T-helper 2 cell (primary cell): ENCODE measurements at regions not wholly inside any gene's neighbourhood (a gene's known extent, or its start where the extent isn't known, plus 50 kb on each side); places are given as distances from the start of the nearest gene placed in this dataset.

Experiments
- DNase-seq, 5 experiments: peaks; one replicate each; pipeline versions ENCODE4 v3.0.0 to v3.0.0-alpha.2; 2012 to 2022

GRCh38 chr2:4604767-4605166 lies 901.4 kb downstream of the DCDC2C start:
- DNase-seq, result no peak

- DNase-seq, result no peak
Observed at GRCh38 chr2:4618141-4618540, 914.8 kb downstream of the DCDC2C start.

- DNase-seq, result no peak
Observed at GRCh38 chr2:4618630-4619228, 915.4 kb downstream of the DCDC2C start.

- DNase-seq, result no peak
Observed at GRCh38 chr2:4628998-4629501, 925.7 kb downstream of the DCDC2C start.

- DNase-seq, result no peak
Observed at GRCh38 chr2:4635289-4635688, 931.9 kb downstream of the DCDC2C start.

- no peak for DNase-seq
Observed at GRCh38 chr2:4653991-4654390, 950.6 kb downstream of the DCDC2C start.

- DNase-seq, result no peak
Observed at GRCh38 chr2:4656326-4656725, 953.0 kb downstream of the DCDC2C start.

- no peak for DNase-seq
Observed at GRCh38 chr2:4662161-4662779, 958.9 kb downstream of the DCDC2C start.

GRCh38 chr2:4668381-4668780 lies 965.0 kb downstream of the DCDC2C start:
- no peak for DNase-seq

- no peak for DNase-seq
Observed at GRCh38 chr2:4670331-4670730, 967.0 kb downstream of the DCDC2C start.

GRCh38 chr2:4673025-4673489 lies 969.7 kb downstream of the DCDC2C start:
- DNase-seq, result peak in 1 of 5 experiments; percentile 50

GRCh38 chr2:4674007-4674406 lies 970.6 kb downstream of the DCDC2C start:
- peak in 1 of 5 experiments; percentile 28 for DNase-seq

- DNase-seq, result no peak
Observed at GRCh38 chr2:4675295-4675694, 971.9 kb downstream of the DCDC2C start.

- no peak for DNase-seq
Observed at GRCh38 chr2:4678927-4679326, 975.6 kb downstream of the DCDC2C start.

GRCh38 chr2:4679391-4679790 lies 976.0 kb downstream of the DCDC2C start:
- DNase-seq, result no peak

- DNase-seq, result no peak
Observed at GRCh38 chr2:4684921-4685320, 981.5 kb downstream of the DCDC2C start.

- no peak for DNase-seq
Observed at GRCh38 chr2:4690913-4691312, 987.5 kb downstream of the DCDC2C start.

- no peak for DNase-seq
Observed at GRCh38 chr2:4693266-4693665, 989.9 kb downstream of the DCDC2C start.

- DNase-seq, result no peak
Observed at GRCh38 chr2:4695281-4695861, 992.0 kb downstream of the DCDC2C start.

GRCh38 chr2:4715065-4715464 lies 977.1 kb upstream of the SOX11 start:
- no peak for DNase-seq

- DNase-seq, result no peak
Observed at GRCh38 chr2:4718777-4719176, 973.4 kb upstream of the SOX11 start.

- no peak for DNase-seq
Observed at GRCh38 chr2:4725618-4726017, 966.6 kb upstream of the SOX11 start.

GRCh38 chr2:4732560-4732959 lies 959.6 kb upstream of the SOX11 start:
- no peak for DNase-seq
